ENCODE measurements at regions not wholly inside any gene's neighbourhood (a gene's known extent, or its start where the extent isn't known, plus 50 kb on each side); places are given as distances from the start of the nearest gene placed in this dataset.

DNA sequence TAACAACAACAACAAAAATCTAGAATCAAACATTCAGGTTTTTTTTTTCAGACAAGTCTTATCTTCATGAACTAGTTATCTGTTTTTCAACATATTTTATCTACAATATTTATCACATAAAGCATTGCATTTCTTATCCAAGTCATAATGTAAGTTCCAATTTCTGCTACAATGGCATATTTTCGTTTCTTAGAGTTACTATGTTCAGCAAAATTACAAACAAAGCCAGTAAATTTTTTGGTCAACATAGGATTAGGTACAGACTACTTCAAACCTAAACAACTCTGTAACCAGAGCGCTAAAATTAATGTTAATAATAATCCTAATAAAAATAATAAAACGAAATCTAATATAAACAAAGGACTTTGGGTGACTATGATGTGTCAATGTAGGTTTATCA, 165.4 kb upstream of the TACR3 start:
- TF ChIP-seq POLR2A (IDR thresholded peaks at IDR 0.05) (no peak), CTCF (IDR thresholded peaks at IDR 0.05) (no peak)
